ENCODE measurements at regions not wholly inside any gene's neighbourhood (a gene's known extent, or its start where the extent isn't known, plus 50 kb on each side); places are given as distances from the start of the nearest gene placed in this dataset.

GRCh38 chr13:58893396-58893795 lies 1261.9 kb downstream of the PCDH17 start:
- TF ChIP-seq CTCF (IDR thresholded peaks at IDR 0.05 in 2 of 3, conservative IDR thresholded peaks at IDR 0.05 in 1 of 3; ENCODE audit: control insufficient read depth in 2 of 3, extremely low read depth in 1 of 3, insufficient read depth in 1 of 3, low read depth in 3 of 3, low read length in 3 of 3) = no peak
- no peak for TF ChIP-seq CBX3 (IDR thresholded peaks at IDR 0.05; ENCODE audit: borderline replicate concordance, low read depth)
- TF ChIP-seq CREM (IDR thresholded peaks at IDR 0.05; ENCODE audit: low read depth) = no peak
- TF ChIP-seq IKZF1 (conservative IDR thresholded peaks at IDR 0.05) = no peak
- no peak for TF ChIP-seq ZNF384 (IDR thresholded peaks at IDR 0.05; ENCODE audit: borderline replicate concordance, low read depth, low read length)
- TF ChIP-seq TAF1 (IDR thresholded peaks at IDR 0.05; ENCODE audit: borderline replicate concordance, low read depth, low read length) = no peak
- TF ChIP-seq ATF3 (IDR thresholded peaks at IDR 0.05; ENCODE audit: borderline replicate concordance, extremely low read depth, low read depth, low read length) = no peak
- TF ChIP-seq EZH2 (IDR thresholded peaks at IDR 0.05; ENCODE audit: borderline replicate concordance, control insufficient read depth, low read depth, low read length) = no peak
- no peak for TF ChIP-seq MTA3 (IDR thresholded peaks at IDR 0.05; ENCODE audit: borderline replicate concordance, low read length)
- TF ChIP-seq TCF12 (IDR thresholded peaks at IDR 0.05; ENCODE audit: low read depth, low read length) = no peak
- no peak for TF ChIP-seq SIN3A (IDR thresholded peaks at IDR 0.05; ENCODE audit: low read depth, low read length)
- TF ChIP-seq GABPA (IDR thresholded peaks at IDR 0.05; ENCODE audit: low read depth) = no peak
- TF ChIP-seq BRCA1 (IDR thresholded peaks at IDR 0.05; ENCODE audit: low read depth, low read length) = no peak
